ENCODE measurements at regions not wholly inside any gene's neighbourhood (a gene's known extent, or its start where the extent isn't known, plus 50 kb on each side); places are given as distances from the start of the nearest gene placed in this dataset.
A peak's percentile ranks its signal among the peaks of the same experiment; 100 is the strongest.
"Not testable (repeated sequence)": the region's sequence is repeated elsewhere in the genome, so short reads cannot be mapped to it uniquely, and the experiment has no call there.

DNA sequence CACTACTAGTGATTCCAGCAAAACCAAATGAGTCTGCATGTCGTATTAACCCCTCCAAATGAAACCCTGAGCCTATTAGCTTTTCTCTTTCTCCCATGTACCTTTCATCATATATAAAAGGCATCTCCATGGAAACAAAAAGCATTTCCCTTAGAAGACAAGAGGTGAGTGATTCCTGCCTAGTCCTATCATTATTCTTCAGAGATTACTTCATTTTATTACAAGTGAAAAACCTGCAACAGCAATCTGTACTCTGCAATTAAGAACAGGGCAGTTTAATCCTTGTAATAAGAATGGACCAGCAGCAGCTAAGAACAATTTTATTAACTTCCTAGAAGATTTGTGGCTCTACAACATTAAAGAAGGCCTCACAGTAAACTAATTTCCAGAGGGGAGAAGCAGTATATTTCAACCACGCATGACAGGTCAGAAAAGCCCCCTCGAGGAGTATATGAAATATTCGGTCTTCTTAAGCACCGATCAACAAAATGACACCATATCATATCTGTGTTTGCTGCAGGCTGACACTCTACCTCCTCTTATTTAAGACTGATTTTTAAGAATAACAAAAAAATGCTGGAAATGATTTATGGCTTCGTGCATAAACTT, 132.3 kb upstream of the TFPI start:
- peak in 1 of 3 experiments; percentile 67 for DNase-seq

DNA sequence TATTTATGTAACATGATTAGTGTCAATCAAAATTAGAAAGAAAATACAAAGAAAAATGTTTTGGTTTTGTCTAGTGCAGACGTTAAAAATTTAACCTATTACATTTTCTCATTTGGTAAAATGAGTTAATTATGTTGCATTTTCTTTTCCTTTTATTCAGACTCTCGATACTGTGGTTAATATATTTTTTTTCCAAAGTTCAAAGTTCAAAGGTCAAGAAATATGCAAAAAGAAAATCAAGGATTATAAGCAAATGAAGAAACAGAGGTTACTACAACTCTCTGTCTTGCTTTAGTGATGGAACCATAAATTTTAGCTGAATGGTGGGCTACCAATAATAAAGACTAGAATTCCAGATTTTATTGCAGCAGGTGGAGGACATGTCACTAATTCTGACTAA, 133.3 kb upstream of the TFPI start:
- no peak for DNase-seq

DNA sequence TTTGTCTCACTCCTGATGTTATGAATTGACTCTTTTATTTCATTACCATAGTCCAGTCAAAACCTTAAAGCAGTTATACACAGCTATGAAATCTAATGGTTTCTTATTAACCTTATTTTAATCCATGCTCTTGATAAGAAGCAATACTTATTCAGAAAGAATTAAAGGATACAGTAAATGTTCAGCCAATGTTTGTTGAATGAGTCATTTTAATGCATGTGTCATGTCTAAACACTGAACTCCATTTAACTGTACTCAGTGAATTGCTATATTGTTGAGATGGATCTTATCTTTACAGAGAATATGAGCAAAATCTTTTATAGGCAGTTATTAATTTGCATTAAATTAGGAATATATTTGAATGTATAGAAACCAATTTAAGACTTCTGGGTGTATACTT, 135.1 kb upstream of the TFPI start:
- no peak for DNase-seq

DNA sequence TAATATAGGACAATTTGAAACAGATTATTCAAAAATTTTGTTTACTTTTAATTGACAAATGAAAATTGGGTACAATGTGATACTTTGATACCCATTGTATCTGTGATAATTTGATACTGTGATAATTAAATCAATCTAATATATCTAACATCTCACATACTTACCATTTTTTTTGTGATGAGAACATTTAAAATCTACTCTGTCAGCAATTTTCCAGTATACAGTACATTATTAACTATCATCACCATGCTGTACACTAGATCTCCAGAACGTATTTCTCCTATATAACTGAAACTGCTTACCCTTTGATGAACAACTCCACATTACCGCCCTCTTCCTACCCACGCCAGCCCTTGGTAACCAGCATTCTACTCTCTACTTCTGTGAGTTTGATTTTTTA, 139.7 kb upstream of the TFPI start:
- DNase-seq = no peak

DNA sequence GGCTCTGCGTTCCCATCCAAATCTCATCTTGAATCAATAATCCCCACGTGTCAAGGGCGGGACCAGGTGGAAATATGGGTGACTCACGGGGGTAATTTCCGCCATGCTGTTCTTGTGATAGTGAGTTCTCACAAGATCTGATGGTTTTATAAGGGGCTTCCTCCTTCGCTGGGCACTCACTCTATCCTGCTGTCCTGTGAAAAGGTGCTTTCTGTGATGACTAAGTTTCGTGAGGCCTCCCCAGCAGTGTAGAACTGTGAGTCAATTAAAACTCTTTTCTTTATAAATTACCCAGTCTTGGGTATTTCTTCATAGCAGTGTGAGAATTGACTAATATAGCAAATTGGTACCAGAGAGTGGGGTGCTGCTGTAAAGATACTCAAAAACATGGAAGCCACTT, 142.4 kb upstream of the TFPI start:
- not testable (repeated sequence) for DNase-seq

DNA sequence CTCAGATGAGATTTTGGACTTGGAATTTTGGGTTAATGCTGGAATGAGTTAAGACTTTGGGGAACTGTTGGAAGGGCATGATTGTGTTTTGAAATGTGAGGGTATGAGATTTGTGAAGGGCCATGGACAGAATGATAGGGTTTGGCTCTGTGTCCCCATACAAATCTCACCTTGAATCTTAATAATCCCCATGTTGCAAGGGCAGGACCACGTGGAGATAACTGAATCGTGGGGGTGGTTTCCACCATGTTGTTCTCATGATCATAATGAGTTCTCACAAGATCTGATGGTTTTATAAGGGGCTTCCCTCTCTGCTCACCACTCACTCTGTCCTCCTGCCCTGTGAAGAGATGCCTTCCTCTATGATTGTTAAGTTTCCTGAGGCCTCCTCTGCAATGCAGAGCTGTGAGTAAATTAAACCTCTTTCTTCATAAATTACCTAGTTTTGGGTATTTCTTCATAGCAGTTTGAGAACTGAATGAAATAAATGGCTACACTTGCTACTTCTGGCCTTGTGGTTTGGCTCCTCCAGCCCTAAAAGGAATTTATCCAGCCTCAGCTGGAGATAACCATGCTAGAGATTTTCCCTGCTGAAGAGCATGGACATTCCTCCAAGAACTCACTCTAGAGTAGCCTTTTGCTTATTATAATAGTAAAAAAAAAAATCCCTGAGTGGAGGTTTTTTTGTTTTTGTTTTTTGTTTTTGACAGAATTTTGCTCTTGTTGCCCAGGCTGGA, 144.3 kb upstream of the TFPI start:
- no peak for DNase-seq

DNA sequence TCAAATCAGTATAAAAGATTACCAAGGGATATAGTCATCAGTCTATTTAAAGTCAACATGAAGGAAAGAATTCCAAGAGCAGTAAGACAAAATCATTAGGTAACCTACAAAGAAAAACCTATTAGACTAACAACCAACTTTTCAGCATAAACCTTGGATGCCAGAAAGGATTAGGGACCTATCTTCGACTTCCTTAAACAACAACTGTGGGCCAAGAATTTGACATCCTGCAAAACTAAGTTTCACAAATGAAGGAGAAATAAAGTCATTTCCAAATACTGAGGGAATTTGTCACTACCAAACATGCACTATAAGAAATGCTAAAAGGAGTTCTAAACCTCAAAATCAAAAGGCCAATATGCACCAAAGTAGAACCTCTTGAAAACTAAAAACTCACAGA, 147.9 kb upstream of the TFPI start:
- no peak for DNase-seq

DNA sequence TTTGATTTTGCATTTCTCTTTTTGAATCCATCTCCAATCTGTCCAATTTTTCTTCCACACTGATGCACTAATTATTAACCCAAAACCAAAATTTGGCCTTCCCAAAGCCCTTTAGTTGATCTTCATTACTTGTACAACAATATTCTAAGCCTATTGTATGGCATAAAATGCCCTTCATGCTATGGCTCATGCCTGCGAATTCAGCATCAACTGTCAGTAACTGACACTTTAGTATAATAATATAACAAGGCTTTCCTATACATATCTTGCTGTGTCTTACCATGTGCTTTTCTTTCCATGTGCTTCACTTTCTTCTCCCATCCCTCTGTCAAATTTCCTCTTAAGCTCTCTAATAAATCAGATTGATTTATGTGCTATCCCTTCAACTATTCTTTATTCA, 154.0 kb upstream of the TFPI start:
- DNase-seq = no peak

DNA sequence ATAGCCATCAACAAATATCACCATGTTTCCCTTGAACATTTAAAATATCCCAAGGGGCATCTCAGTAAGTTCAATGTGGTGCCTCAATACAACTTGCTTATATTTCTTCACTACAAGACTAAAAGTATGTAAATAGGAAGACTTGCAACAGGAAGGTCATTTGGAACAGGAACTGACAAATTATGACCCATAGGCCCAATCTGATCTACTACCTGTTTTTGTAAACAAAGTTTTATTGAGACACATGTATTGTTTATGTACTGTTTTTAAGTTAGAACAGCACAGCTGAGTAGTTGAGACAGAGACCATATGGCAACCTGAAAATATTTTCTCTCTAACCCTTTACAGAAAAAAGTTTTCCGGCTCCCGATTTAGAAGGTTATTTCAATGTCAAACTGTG, 154.8 kb upstream of the TFPI start:
- no peak for DNase-seq

DNA sequence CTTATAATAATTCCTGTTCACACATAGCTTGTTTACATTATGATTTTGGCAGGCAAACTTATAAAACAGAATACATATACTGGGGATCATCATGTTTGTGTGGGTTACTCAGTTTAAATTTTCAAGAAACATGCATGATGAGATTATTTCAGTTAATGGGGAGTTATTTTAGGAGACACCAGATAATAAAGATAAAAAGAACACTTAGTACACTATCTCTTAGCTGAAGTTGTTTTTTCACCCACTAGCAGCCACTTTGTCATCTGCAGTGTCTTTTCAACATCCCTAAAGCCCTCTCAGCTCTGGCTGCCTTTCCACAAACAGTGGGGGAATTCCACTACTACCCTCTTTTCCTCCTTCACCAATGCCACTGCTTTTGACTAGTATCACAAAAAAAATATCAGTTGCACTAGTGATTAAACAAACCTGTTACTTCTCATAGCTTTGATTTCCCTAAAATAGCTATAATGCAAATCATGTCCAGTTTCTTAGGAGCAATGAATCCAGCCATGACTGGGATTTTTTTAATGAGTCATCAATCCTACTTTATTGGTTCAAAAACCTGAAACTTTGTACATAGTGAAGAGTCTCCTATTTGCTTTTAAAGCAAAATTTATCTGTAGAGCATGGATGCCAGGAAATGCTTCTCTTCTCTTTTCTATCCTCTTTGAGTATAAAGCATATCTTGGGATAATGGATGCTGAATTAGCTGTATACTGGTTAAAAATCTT, 156.7 kb upstream of the TFPI start:
- no peak for DNase-seq

DNA sequence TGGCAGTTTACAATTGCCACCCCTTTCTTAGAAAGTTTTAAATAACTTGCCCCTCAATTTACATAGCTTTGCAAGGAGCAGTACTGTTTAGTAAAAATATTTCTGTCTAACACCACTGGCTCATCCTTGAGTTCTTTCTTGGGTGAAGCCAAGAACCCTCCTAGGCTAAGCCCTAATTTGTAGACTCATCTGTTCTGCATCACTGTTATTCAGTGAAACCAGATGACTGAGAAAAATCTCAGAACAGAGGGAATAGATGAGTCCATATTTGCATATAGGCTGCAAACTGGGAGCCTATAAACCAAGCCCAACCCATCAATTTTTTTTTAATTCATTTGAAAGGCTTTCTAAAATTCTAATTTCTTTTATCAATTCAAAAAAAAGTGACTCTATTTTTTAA, 161.4 kb upstream of the TFPI start:
- no peak for DNase-seq

DNA sequence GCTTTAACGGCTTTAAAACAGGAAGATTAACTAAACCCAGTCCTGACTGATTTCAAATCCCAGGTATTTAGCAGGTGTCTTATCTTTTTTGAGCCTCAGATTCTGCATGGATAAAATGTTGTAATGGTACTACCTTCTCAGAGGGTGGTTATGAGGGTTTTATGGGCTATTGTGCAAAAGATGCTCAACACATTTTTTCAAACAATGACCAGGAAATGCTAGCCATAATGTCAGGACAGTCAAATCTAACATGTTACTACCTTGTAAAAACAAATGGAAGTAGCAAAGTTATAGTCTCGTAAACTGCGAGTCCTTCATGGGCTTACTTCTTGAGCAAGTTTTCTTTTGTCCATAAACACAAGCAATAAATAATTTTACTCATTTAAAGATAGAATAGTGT, 162.1 kb upstream of the TFPI start:
- DNase-seq = no peak

DNA sequence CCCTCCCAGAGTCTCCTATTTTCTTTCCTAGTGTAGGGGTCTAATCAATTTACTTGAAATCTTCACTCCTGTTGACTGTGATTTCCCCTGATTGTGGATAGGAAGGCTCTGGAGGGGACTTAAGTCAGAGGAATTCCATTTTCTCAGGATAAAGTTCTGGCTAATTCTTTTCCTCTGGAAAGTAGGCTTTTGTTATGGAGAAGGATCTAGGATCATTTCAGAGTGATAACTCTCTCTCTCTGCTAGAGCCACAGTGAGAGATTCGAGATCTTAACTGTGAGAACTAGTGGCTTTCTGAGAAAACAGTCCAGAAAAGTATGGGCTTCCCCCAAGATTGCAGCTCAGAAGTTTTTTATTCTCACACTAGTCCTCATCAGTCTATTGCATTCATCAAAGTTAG, 163.9 kb upstream of the TFPI start:
- DNase-seq = no peak

DNA sequence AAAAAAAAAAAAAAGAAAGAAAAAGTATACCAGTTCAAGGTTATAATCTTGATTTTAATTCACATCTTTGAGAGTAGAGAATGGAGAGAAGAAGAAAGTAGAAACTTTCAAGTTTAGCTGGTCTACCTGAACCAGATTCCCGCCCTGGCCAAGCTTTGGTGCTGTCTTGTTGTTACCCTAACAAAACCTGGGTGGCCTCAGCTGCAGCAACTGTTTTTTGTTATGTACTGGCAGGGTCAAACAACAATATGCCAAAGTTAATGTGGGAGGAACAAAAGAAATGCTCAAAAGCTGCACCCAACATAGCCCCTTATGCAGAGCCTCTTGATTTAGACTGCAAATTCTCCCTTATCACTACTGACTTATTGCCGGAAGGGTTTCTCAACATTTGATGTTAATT, 165.3 kb upstream of the TFPI start:
- no peak for DNase-seq

DNA sequence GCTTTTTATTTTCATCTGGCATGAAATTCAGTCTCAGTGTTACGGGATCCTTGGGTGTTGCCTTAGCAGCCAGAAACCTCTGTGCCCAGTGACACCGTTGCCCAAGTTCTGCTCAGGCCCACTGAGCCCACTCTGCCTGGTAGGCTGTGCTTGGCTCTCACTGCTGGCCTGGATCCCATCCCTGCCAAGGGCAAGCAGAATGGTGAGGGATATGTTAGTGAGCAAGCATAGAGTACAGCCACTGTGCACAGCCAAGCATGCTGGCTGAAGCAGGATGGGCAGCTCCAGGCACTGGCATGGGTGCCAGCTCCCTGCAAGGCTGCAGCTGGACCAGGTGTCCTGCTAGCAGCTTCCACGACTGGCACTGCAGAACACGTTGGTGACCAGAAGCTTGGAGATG, 194.7 kb upstream of the TFPI start:
- no peak for DNase-seq

DNA sequence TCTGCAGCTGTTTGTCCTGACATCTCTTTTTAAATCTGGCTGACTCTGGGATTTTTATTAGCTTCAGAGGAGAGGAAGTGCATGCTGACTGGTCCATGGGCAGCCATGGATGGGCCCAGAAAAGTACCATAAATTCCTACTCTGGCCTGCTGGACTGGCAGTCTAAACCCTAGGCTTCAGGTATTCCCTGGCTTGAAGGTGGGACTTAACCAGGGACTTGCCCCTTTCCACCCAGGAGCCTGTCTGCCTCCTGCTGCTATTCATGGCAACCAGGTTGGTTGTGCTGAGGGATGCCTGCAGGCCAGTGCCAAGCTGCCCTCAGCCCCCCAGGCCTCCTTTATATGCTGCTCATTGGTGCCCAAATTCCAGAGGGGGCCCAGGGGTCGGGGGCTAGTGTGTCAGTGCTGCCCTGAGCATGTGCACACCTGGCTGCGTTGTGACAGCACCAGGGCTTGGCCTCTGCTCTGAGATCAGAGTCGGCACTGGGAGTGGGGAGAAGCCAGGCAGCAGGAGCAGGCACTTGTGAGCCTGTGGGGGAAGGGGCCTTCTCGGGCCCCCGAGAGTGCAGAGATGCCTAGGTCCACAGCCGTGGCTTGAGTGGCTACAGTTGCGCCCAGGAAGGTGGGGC, 195.7 kb upstream of the TFPI start:
- no peak for DNase-seq

DNA sequence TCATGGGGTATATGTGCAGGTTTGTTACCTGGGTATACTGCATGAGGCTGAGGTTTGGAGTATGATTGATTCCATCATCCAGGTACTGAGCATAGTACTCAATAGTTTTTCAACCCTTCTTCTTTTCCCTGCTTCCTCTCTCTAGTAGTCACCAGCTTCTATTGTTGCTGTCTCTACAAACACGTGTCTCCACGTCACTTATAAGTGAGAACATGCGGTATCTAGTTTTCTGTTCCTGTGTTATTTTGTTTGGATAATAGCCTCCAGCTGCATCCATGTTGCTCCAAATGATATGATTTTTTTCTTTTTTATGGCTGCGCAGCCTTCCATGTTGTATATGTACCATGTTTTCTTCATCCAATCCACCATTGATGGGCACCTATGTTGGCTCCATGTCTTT, 214.8 kb upstream of the TFPI start:
- DNase-seq = no peak

DNA sequence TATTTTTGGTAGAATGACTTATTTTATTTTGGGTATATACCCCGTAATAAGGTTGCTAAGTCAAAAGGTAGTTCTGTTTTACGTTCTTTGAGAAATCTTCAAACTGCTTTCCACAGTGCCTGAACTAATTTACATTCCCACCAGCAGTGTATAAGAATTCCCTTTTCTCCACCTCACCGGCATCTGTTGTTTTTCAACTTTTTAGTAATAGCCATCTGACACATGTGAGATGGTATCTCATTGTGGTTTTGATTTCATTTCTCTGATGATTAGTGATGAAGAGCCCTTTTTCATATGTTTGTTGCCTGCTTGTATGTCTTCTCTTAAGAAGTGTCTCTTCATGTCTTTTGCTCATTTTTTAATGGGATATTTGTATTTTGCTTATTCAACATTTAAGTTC, 215.2 kb upstream of the TFPI start:
- DNase-seq = no peak

DNA sequence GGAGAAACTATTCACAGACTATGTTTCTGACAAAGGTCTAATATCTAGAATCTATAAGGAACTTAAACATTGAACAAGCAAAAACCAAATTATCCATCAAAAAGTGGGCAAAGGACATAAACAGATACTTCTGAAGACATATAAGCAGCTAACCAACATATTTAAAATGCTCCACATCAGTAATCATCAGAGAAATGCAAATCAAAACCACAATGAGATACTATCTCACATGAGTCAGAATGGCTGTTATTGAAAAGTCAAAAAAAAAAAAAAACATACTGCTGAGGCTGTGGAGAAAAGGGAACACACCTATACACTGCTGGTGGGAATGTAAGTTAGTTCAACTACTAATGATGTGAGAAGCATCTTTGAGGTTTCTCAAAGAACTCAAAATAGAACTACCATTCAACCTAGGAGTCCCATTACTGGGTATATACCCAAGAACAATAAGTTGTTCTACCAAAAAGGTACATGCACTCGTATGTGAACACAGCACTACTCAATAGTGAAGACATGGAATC, 220.4 kb upstream of the TFPI start:
- no peak for DNase-seq

DNA sequence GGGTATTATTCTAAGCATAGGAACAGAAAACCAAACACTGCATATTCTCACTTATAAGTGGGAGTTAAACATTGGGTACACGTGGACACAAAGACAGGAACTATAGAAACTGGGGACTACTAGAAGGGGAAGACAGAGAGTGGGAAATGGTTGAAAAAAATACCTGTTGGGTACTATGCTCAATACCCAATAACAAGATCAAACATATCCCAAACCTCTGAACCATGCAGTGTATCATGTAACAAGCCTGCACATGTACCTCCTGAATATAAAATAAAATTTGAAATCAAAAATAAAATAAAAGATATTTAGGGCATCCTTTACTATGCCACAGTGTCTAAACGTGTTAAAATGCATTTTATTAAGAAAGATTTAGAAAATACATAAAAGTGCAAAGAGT, 221.0 kb upstream of the TFPI start:
- DNase-seq = no peak

DNA sequence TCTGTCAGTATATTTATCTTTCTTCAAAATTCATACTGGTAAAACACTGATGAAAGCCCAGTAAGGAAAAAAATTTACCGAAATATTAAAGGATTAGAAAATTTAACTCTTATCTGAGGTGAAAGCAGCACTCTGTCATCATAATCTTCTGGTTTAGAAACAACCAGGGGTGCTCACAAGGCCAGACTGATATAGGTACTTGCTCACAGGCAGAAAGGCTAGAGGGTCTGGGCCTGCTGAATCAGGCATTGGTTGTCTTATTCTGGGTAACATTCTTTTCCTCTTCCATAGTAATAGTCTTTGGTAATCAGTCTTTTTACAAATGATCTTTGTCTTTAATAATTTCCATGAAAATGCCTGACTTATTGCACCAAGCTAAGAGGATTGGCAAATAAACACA, 221.4 kb upstream of the TFPI start:
- DNase-seq = no peak

DNA sequence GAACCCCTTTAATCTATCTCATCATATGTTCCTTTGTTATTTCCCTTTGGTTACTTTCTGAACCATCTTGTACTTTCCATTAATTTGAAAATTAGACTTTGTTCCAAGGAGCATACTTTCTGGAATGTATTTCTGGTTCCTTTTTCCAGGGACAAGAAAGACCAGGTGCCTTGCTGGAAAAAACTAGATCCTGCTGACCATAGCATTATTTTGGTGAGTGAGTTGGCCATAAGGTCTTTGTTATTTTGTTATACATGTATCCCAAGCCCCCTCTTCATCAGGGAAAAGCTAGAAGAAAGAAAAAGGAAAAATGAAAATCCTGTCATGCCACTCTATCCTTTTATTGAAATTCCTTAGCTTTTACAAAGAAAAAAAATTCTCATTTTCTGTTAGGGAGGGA, 228.1 kb upstream of the TFPI start:
- no peak for DNase-seq

DNA sequence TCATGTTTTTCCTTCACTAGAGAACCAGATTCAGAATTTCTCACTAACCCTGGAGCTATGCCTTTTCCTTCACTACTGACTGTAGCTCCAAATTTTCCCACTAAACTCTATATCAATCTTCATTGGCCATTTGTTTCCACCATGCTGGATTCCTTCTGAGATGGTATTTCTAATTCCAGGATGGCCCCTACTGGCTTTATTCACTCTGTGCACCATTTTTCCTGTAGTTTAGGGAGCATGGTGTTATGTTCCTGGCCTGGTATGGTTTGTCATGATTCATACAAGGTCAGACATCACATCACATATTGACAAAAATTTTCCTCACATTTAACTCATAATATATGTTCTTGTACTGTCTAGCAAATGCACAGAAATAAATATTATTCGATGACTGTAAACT, 229.2 kb upstream of the TFPI start:
- peak in 1 of 3 experiments; percentile 13 for DNase-seq

DNA sequence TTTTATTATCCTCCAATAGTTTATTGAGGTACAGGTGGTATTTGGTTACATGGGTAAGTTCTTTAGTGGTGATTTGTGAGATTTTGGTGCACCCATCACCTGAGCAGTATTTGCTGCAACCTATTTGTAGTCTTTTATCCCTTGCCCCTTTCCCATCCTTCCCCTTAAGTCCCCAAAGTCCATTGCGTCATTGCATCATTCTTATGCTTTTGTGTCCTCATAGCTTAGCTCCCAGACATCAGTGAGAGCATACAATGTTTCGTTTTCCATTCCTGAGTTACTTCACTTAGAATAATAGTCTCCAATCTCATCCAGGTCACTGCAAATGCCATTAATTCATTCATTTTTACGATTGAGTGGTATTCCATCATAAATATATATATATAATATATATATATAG, 229.9 kb upstream of the TFPI start:
- not testable (repeated sequence) for DNase-seq
